ENCODE measurements at regions not wholly inside any gene's neighbourhood (a gene's known extent, or its start where the extent isn't known, plus 50 kb on each side); places are given as distances from the start of the nearest gene placed in this dataset.
"Not testable (repeated sequence)": the region's sequence is repeated elsewhere in the genome, so short reads cannot be mapped to it uniquely, and the experiment has no call there.

GRCh38 chr1:219560856-219561255 is 52.0 kb downstream of the ZC3H11B start:
- Histone ChIP-seq H3K4me3 (no peak overlapping the region), H3K27ac (no peak overlapping the region), H3K4me1 (replicated peaks in 1 of 2) (peaks cover 6 to 8% of the 10 kb centered on the region in 2 donors)
- in situ Hi-C loops (cut with MboI; ENCODE audit: low pct_unique_long_range_greater_than_20kb in 2 of 9, low sequenced_read_pairs in 9 of 9, unreplicated experiment in 9 of 9): loop anchor here in 8 of 9 experiments (25.0 kb wide), 4 partner anchors 251 to 1224 kb away; partner anchors contain the start of gene TGFB2 (in 7 of the 8)
- peak in 1 of 8 experiments; percentile 6 for ATAC-seq (replicated peaks in 6 of 8)
- 0 to 92% (median 58%) methylated on average over 1 to 3 of the region's 3 CpGs; no CpG with 5 or more reads in 3 of the 10 experiments for WGBS, 10 experiments

GRCh38 chr1:219559899-219560298 is 53.0 kb downstream of the ZC3H11B start:
- no peak for ATAC-seq (replicated peaks in 6 of 8)
- peaks cover 16% of the 10 kb centered on the region in 2 donors for H3K4me1 ChIP-seq (replicated peaks in 1 of 2)
- WGBS, 10 experiments: 60 to 100% (median 90%) methylated on average over 1 to 4 of the region's 4 CpGs; no CpG with 5 or more reads in 4 of the 10 experiments
- no peak overlapping the region for H3K4me3 ChIP-seq
- no peak overlapping the region for H3K27ac ChIP-seq
- in situ Hi-C loops (cut with MboI; ENCODE audit: low pct_unique_long_range_greater_than_20kb in 2 of 9, low sequenced_read_pairs in 9 of 9, unreplicated experiment in 9 of 9): loop anchor here in 8 of 9 experiments (25.0 kb wide), 4 partner anchors 252 to 1223 kb away; partner anchors contain the start of gene TGFB2 (in 7 of the 8)

DNA sequence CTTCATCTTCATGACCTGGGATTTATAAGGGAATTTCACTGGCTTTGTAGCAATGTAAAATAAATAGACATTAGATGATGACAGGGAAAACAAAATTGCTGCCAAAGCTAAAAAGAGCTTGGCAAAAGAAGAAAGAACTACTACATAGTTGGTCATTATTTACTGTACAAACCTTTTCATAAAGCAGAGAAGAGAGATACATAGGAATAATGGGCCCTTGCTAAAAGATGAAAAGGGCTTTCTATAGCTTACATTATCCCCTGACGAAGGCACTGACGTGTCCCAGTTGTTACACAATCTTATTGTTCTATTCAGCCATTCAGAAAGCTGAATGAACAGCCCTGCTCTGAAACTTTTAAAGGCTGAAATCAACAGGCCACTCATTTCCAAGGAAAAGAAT is 57.1 kb downstream of the ZC3H11B start:
- WGBS, 10 experiments: 18 to 62% (median 30%) methylated on average over 2 of the region's 2 CpGs; no CpG with 5 or more reads in 1 of the 10 experiments
- peak overlapping the region; percentile 47 to 70 for H3K27ac ChIP-seq
- H3K4me1 ChIP-seq (replicated peaks in 1 of 2): peaks cover 15 to 22% of the 10 kb centered on the region in 2 donors
- H3K4me3 ChIP-seq: peak overlapping the region in 1 of 5 donors; percentile 0
- in situ Hi-C loops (cut with MboI; ENCODE audit: low pct_unique_long_range_greater_than_20kb in 2 of 9, low sequenced_read_pairs in 9 of 9, unreplicated experiment in 9 of 9): loop anchor here in 8 of 9 experiments (25.0 kb wide), 4 partner anchors 256 to 1219 kb away; partner anchors contain the start of gene TGFB2 (in 7 of the 8)
- ATAC-seq (replicated peaks in 6 of 8): peak in 6 of 8 experiments; percentile 31 to 85 (median 82)

DNA sequence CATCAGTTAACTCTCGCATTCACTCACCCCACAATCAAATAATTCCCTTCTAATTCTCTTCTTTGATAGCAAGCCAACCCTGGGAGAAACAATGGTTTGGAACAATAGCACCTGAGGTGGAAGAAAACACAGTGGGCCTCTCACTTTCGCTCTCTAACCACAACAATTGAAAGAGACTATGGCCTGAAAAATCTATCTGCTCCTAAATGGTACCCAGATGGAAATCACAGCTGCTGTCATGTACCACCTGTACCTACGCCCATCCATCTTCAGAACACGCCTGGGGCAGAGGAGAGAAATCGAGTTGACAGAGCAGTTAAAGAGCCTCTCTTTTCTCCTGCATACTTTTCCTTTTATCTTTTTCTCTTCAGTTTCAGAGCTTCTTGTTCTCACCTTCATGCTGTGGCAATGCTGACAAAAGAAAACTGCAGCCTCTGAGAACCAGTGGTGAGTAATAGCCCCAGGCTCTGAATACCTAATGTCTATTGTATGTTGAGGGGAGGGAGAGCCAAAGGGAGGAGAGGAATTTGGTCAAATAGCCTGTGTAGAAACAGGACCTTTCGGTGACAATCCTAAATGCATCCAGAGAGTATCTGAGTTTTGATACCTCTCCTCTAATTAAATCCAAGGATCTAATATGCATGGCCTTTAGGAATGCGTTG is 57.7 kb downstream of the ZC3H11B start:
- Histone ChIP-seq H3K27ac (peak overlapping the region; percentile 47 to 70), H3K4me3 (peak overlapping the region in 1 of 5 donors; percentile 0), H3K4me1 (replicated peaks in 1 of 2) (peaks cover 15 to 22% of the 10 kb centered on the region in 2 donors)
- ATAC-seq (replicated peaks in 6 of 8): peak; percentile 60 to 93 (median 86)
- WGBS, 10 experiments: 14 to 77% (median 52%) methylated on average over 1 to 7 of the region's 7 CpGs; no CpG with 5 or more reads in 1 of the 10 experiments
- in situ Hi-C loops (cut with MboI; ENCODE audit: low pct_unique_long_range_greater_than_20kb in 2 of 9, low sequenced_read_pairs in 9 of 9, unreplicated experiment in 9 of 9): loop anchor here in 8 of 9 experiments (25.0 kb wide), 4 partner anchors 257 to 1218 kb away; partner anchors contain the start of gene TGFB2 (in 7 of the 8)

GRCh38 chr1:219553934-219554502 is 58.9 kb downstream of the ZC3H11B start:
- ATAC-seq (replicated peaks in 6 of 8): no peak
- WGBS, 10 experiments: 15 to 100% (median 79%) methylated on average over 1 to 3 of the region's 3 CpGs; no CpG with 5 or more reads in 1 of the 10 experiments
- in situ Hi-C loops (cut with MboI; ENCODE audit: low pct_unique_long_range_greater_than_20kb in 2 of 9, low sequenced_read_pairs in 9 of 9, unreplicated experiment in 9 of 9): loop anchor here in 8 of 9 experiments (25.0 kb wide), 4 partner anchors 258 to 1217 kb away; partner anchors contain the start of gene TGFB2 (in 7 of the 8)

GRCh38 chr1:219550201-219550600 is 62.7 kb downstream of the ZC3H11B start:
- Histone ChIP-seq H3K27ac (no peak overlapping the region), H3K4me3 (no peak overlapping the region), H3K4me1 (replicated peaks in 1 of 2) (peaks cover 6 to 9% of the 10 kb centered on the region in 2 donors)
- no peak for ATAC-seq (replicated peaks in 6 of 8)
- 17 to 100% (median 85%) methylated on average over 1 to 2 of the region's 2 CpGs; no CpG with 5 or more reads in 4 of the 10 experiments for WGBS, 10 experiments
- in situ Hi-C loops (cut with MboI; ENCODE audit: low pct_unique_long_range_greater_than_20kb in 2 of 9, low sequenced_read_pairs in 9 of 9, unreplicated experiment in 9 of 9): loop anchor here in 8 of 9 experiments (25.0 kb wide), 4 partner anchors 262 to 1213 kb away; partner anchors contain the start of gene TGFB2 (in 7 of the 8)

More at GRCh38 chr1:219553934-219554502, 58.9 kb downstream of the ZC3H11B start:
- no peak overlapping the region for H3K27ac ChIP-seq
- peaks cover 15 to 22% of the 10 kb centered on the region in 2 donors for H3K4me1 ChIP-seq (replicated peaks in 1 of 2)
- no peak overlapping the region for H3K4me3 ChIP-seq

DNA sequence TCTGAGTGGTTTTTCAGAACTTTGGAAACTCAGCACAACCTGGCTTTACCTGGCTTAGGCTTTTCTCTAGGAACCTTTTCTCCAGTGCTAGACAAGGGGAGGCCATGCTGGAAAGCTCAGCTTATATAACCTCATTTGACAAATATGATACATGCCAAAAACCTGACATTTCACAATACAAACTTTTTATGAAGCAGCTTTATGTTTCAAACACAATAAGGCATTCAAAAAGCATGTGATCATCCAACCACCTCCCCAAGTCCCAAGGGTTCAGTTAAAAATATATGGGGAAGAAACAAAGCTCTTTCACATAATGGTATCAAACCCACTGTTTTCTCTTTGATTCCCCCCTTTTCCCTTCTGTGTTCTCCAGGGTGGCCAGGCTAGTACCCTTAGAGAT is 63.7 kb downstream of the ZC3H11B start:
- Histone ChIP-seq H3K4me1 (replicated peaks in 1 of 2) (no peaks in the 10 kb centered on the region), H3K4me3 (no peak overlapping the region), H3K27ac (no peak overlapping the region)
- ATAC-seq (replicated peaks in 6 of 8): no peak
- in situ Hi-C loops (cut with MboI; ENCODE audit: low pct_unique_long_range_greater_than_20kb in 2 of 9, low sequenced_read_pairs in 9 of 9, unreplicated experiment in 9 of 9): loop anchor here in 1 of 9 experiments (25.0 kb wide), 1 partner anchor 112 kb away; no protein-coding TSS in a partner anchor

GRCh38 chr1:219548386-219548785 is 64.5 kb downstream of the ZC3H11B start:
- Histone ChIP-seq H3K4me1 (replicated peaks in 1 of 2) (no peaks in the 10 kb centered on the region), H3K27ac (no peak overlapping the region), H3K4me3 (no peak overlapping the region)
- in situ Hi-C loops (cut with MboI; ENCODE audit: low pct_unique_long_range_greater_than_20kb in 2 of 9, low sequenced_read_pairs in 9 of 9, unreplicated experiment in 9 of 9): loop anchor here in 1 of 9 experiments (25.0 kb wide), 1 partner anchor 111 kb away; no protein-coding TSS in a partner anchor
- no peak for ATAC-seq (replicated peaks in 6 of 8)
- 86 to 100% (median 100%) methylated on average over 1 of the region's 1 CpG; no CpG with 5 or more reads in 5 of the 10 experiments for WGBS, 10 experiments

DNA sequence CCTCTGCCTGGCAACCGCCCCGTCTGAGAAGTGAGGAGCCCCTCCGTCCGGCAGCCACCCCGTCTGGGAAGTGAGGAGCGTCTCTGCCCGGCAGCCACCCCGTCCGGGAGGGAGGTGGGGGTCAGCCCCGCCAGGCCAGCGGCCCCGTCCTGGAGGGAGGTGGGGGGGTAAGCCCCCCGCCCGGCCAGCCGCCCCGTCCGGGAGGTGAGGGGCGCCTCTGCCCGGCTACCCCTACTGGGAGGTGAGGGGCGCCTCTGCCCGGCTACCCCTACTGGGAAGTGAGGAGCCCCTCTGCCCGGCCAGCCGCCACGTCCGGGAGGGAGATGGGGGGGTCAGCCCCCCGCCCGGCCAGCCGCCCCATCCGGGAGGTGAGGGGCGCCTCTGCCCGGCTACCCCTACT is 67.1 kb downstream of the ZC3H11B start:
- H3K4me3 ChIP-seq; H3K27ac ChIP-seq; H3K4me1 ChIP-seq (replicated peaks in 1 of 2); ATAC-seq (replicated peaks in 6 of 8): not testable (repeated sequence)
- no CpG with 5 or more reads among the region's 31 CpGs for WGBS, 10 experiments
- in situ Hi-C loops (cut with MboI; ENCODE audit: low pct_unique_long_range_greater_than_20kb in 2 of 9, low sequenced_read_pairs in 9 of 9, unreplicated experiment in 9 of 9): loop anchor here in 1 of 9 experiments (25.0 kb wide), 1 partner anchor 108 kb away; no protein-coding TSS in a partner anchor

DNA sequence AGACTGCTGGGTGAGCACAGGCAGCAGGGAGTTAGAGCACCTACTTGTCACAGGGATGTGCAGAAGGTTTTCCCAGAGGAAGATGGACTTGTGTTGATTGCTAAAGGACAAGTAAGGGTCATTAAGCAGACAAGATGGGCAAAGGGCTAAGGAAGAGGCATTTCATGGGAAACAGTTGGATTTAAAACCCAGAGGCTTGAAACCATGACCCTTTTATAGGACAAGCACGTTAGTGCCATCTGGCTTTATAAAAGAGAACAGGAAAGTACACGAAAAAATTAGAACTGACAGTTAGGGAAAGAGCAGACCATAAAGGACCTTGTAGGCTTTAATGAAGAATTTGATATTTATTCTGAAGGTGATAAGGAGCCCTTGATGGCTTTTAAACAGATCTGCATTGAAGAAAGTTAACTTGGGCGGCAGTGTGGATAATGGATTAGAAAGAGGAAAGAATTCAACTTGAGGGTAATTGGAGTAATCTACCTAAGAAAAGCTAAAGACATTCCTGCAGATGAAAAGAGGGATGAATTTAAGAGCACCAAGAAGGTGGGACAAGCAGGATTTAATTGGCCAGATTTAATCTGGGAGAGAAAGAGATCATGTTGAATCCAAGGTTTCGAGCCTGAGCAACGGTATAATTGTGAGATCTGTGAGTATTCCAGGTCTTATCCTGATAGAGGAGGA is 68.6 kb downstream of the ZC3H11B start:
- in situ Hi-C loops (cut with MboI; ENCODE audit: low pct_unique_long_range_greater_than_20kb in 2 of 9, low sequenced_read_pairs in 9 of 9, unreplicated experiment in 9 of 9): loop anchor here in 1 of 9 experiments (25.0 kb wide), 1 partner anchor 107 kb away; no protein-coding TSS in a partner anchor

DNA sequence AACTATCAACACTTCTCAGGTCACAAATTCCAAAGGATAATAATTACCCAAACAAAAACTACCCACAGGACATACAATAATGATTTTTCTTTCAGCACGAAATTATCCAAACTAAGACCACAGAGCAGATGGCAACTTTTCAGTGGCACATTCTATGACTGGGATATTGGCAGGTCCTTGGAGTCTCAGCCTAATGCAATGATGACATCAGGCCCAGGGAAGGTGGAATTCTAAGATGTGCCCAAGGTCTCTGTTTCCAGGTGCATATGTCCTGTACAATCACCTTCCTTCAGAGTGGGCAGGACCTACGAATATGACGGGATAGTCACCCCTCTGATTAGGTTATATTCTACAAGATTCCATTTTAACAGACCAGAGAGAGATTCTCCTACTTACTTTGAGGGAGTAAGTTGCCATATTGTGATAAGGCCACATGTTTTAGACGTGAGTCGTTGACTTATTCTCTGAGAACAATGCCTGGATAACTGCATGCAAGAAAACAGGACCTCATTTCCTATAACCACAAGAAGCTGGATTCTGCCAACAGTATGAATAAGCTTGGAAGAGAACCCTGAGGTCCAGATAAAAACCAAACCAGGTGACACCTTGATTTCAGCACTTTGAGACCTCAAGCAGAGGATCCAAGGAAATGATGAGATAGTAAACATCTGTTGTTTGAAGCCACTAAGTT is 69.9 kb downstream of the ZC3H11B start:
- H3K4me3 ChIP-seq: no peak overlapping the region
- peaks cover 0 to 2% of the 10 kb centered on the region in 2 donors for H3K4me1 ChIP-seq (replicated peaks in 1 of 2)
- 20 to 100% (median 89%) methylated on average over 1 to 5 of the region's 5 CpGs; no CpG with 5 or more reads in 1 of the 10 experiments for WGBS, 10 experiments
- no peak overlapping the region for H3K27ac ChIP-seq
- ATAC-seq (replicated peaks in 6 of 8): no peak
- in situ Hi-C loops (cut with MboI; ENCODE audit: low pct_unique_long_range_greater_than_20kb in 2 of 9, low sequenced_read_pairs in 9 of 9, unreplicated experiment in 9 of 9): loop anchor here in 1 of 9 experiments (25.0 kb wide), 1 partner anchor 106 kb away; no protein-coding TSS in a partner anchor

More for the DNA sequence above, 68.6 kb downstream of the ZC3H11B start:
- Histone ChIP-seq H3K4me1 (replicated peaks in 1 of 2) (no peaks in the 10 kb centered on the region), H3K4me3 (no peak overlapping the region), H3K27ac (no peak overlapping the region)
- 35 to 88% (median 61%) methylated on average over 2 to 5 of the region's 5 CpGs for WGBS, 10 experiments
- peak in 1 of 8 experiments; percentile 16 for ATAC-seq (replicated peaks in 6 of 8)

DNA sequence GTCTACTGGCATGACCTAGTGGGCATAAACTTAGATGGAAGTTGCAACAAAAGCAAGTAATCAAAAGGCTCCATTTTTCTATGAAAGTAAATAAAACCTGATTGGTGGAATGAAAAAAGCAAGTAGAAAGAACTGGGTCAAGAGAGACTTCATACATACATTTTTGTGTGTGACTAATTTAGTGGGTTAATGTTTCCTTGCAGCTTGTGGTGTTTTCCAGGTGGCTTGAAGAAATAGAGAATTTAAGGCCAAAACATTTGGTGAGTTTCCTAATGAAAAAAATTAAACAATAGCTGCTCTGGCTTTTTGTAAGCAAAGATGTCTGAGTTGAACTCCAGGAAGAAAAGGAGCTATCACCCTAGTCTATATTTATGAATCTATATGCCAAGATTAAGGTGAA is 71.0 kb downstream of the ZC3H11B start:
- H3K4me1 ChIP-seq (replicated peaks in 1 of 2): peaks cover 0 to 4% of the 10 kb centered on the region in 2 donors
- H3K27ac ChIP-seq: no peak overlapping the region
- in situ Hi-C loops (cut with MboI; ENCODE audit: low pct_unique_long_range_greater_than_20kb in 2 of 9, low sequenced_read_pairs in 9 of 9, unreplicated experiment in 9 of 9): loop anchor here in 1 of 9 experiments (25.0 kb wide), 1 partner anchor 105 kb away; no protein-coding TSS in a partner anchor
- ATAC-seq (replicated peaks in 6 of 8): no peak
- no peak overlapping the region for H3K4me3 ChIP-seq

Data from motor neuron (in vitro differentiated cells).